ENCODE measurements at regions not wholly inside any gene's neighbourhood (a gene's known extent, or its start where the extent isn't known, plus 50 kb on each side); places are given as distances from the start of the nearest gene placed in this dataset.
"Not testable (repeated sequence)": the region's sequence is repeated elsewhere in the genome, so short reads cannot be mapped to it uniquely, and the experiment has no call there.

DNA sequence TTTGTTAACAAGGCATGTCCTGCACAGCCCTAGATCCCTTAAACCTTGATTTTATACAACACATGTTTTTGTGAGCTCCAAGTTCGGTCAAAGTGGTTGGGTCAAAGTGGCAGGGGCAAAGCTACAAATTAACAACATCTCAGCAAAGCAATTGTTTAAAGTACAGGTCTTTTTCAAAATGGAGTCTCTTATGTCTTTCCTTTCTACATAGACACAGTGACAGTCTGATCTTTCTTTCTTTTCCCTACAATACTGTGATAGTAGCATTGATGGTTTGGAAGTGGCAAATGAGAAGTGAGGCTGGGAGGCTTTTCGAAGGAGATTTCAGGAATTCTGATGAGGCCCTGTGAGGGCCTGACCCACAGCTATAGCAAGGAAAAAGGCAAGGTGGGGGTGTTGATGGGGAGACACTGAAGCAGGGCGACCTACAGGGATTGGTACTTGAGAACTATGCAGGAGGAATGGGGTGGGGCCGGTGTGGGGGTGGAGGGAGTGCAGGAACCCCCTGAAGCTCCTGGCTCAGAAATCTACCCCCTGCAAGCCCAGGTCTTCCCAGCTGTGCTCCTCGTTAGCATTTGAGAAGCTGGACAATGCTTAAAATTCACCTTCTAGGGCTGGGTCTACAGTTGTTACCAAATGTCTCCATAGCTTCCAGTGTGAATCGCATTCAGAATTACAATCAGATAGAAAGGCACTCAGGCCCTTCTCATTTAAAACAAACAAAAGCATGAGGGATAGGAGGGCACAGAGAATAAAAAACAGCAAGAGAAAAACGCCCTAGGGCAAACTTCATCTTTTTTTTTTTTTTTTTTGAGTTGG lies 102.6 kb upstream of the PPM1J start:
- no peak for DNase-seq

GRCh38 chr1:112815376-112815775 lies 100.2 kb upstream of the PPM1J start:
- DNase-seq: no peak

DNA sequence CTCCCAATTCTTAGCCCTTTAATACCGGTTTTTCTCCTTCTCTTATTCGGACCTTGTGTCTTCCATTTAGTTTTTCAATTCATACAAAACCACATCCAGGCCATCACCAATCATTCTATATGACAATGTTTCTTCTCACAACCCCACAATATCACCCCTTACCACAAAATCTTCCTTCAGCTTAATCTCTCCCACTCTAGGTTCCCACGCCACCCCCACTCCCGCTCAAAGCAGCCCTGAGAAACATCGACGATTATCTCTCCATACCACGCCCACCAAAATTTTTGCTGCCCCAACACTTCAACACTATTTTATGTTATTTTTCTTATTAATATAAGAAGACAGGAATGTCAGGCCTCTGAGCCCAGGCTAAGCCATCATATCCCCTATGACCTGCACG lies 99.5 kb upstream of the PPM1J start:
- DNase-seq: not testable (repeated sequence)

DNA sequence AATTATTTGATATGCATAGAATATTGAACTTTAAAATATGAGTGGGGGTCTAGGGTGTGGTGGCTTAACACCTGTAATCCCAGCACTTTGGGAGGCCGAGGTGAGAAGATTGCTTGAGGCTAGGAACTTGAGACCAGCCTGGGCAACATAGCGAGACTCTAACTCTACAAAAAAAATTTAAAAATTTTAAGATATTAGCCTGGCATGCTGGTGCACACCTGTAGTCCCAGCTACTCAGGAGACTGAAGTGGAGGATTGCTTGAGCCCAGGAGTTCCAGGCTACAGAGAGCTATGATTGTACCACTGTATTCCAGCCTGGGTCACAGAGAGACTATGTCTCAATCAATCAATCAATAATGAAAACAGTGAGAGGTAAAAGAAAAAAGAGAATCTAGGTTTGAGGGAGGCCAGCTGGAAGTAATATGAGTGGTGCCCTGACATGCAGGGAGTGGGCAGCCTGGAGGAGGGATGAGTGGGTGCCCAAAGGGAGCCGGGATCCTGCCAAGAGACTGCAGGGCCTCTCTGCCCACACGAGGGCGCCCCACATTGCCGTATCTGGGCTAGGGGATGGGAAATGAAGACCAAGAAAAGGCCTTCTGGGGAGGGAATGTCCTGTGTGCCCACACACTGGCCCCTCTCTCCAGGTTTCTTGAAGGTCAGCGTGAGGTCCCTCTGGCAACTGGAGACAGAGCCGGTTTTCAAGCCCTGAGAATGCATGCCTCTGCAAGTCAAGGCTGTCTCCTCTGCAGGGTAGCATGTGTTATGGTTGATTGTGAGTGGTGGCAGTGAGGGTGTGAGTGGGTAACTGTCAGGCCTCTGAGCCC lies 93.9 kb upstream of the PPM1J start:
- peak; percentile 62 for DNase-seq

DNA sequence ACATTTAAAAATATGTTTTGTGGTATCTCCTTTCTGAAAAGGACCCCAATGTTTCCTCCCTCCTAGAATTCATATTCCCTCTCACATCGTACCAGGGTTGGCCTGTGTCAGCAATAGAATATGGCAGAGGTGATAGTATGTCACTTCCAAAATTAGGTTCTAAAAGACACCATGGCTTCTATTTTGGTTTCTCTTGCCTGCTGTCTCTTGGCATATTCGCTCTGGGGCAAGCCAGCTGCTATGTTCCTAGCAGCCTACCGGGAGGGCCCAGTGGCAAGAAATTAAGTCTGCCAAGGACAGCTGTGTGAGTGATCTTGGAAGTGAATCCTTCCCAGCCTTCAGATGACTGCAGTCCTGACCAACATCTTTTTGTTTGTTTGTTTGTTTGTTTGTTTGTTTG lies 92.9 kb upstream of the PPM1J start:
- DNase-seq: no peak

GRCh38 chr1:112807117-112807516 lies 92.0 kb upstream of the PPM1J start:
- no peak for DNase-seq

DNA sequence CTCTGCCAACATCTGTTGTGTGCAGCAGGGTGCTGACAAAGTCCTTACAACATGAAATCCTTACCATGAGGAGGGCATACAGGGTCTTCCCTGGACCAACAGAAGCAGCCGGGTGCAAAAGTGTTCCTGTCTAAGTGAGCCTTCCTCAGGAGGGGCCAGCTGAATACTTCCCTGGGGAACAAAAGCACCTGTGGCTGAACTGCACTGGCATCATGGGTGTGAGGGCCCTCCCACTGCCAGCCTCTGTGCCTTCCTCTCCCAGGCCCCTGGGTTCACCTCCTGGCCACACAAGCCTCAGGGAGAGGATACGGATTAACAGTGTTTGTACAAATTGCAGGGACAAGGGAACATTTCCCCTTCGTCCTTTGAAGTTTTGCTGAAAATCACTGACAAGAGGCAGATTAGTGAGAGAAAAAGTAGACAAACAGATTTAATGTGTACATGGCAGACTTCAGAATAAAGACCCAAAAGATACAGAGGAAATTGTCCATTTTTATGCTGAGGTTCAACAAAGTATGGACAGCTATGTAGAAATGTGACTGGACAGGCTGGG lies 91.0 kb upstream of the PPM1J start:
- no peak for DNase-seq

DNA sequence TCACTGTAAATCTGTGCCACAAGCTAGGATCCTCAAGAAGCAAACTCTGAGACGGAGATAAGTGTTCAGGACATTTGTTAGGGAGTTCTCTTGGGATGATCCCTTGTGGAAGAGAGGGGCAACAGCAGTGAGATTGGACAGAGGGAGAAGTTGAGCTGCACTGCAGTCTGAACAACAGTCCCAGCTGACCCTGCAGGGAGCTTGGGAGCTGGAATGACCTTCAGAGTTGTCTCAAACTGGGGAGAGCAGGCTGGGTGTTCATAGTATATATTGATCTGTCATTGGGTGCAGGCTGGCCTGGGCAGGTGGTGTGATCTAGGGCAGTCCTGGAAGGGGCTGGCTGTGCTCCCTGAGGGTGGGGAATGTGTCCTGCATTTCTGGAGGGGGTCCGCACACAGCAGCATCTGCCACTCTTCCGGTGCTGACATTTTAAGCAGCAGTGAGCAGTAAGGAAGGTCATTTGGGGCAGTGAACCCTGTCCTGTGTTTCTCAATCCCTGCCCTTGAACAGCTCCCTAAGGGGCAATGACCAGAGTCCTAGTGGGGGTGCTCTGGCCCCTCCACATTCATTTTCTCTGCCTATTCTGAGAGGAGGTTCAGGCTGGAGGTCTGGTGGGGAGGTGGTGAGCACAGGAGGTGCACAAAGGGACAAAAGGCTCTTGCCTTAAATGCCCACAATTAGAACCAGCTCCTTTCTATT lies 90.2 kb upstream of the PPM1J start:
- DNase-seq: no peak

DNA sequence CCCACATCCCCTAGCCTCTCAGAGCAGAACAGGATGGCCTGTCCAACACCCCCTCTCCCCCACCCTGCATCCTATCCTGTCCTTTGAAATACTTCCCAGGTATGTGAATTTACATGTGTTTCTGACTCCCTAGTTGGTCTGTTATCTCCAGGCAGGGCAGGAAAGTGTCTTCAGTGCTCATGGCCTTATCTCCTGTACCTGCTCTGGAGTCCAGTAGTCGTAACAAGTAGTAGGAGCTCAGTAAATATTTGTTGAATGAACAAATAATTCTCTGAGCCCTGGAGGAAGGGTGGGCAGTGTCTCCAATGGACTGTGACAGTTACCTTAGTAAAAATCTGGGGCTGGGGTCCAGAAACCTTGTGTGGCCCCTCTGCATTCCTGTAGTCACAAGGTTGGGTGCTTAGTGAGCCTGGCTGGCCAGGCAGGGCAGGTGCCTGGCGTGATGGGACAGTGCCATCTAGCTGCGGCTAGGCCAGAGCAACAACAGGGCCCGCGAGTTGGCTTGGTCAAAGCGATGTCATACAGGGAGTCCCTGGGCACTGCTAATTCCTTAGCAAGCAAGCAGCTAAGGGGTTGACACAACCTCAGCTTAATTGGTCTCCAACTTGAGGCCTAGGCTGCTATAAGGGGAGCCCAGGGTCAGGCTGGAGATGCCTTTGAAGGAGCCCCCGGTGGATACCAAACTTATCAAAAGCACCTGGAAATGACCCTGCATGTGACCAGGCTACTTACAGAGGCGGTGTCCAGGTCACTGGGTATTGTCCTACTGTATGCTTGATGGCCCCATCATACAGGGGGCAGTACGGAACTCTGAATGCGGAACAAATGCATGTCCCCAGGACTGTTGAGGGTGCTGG lies 89.0 kb upstream of the PPM1J start:
- peak; percentile 48 for DNase-seq

GRCh38 chr1:112800289-112800688 lies 85.2 kb upstream of the PPM1J start:
- DNase-seq: no peak

DNA sequence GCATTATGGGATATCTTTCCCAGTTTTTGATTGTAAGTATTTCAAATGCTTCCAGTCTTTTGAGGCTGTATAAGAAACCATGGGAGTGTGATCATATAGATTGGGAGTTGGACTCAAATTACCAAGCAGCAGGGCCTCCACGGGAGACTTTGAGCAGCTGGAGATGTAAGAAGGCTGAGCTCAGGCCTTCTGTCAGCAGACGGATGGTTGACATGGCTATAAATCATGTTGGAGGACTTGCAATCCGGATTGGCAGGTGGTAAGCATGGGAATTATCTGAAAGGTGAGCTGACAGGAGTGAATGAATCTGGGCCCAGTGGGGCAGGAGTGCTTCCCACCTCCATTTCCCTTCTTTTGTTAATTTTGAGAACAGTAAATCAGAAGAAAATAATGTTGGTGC lies 83.2 kb upstream of the PPM1J start:
- no peak for DNase-seq

GRCh38 chr1:112797224-112797623 lies 82.1 kb upstream of the PPM1J start:
- DNase-seq: no peak

GRCh38 chr1:112794654-112795239 lies 79.6 kb upstream of the PPM1J start:
- DNase-seq: no peak

DNA sequence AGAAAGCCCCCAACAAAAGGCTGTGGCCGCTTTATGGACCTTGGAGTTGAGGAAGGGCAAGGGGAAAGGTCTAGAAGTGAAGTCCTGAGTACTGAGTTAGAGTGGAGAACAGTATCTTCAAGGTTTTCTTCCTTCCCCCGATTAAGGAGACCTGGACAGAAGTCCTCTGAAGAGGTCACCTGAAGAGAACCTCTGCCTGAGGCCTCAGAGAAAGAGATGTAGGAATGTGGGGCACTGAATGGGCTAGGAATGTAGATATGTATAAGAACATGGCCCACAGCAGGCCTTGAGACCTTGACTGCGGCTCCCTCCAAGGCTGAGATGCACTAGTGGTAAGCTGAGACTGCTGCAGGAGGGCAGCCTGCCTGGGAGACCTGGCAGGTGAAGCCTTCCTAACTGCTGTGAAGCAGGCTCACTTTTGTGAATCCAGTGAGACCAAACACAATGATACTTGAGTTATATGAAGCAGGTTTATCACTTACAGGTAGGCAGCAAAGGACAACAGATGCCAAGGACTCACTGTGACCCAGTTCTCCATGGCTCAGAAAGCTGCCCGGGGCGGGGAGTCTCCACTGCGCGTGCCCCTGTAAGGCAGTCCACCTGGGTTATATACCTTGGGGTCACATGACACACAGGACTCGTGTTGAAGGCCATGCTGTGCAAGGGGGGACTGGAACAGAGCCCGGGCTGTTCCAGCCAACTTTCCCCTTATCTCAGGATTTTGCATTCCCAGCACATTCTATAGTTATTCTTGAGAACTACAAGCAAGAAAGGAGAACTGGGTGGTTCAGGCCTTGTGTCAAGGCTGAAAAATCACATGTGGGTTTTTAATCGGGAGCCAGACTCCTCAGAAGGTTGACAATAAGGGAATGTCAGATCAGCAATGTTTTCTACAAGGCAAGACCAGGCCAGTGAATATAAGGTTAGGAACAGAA lies 78.8 kb upstream of the PPM1J start:
- DNase-seq: no peak

DNA sequence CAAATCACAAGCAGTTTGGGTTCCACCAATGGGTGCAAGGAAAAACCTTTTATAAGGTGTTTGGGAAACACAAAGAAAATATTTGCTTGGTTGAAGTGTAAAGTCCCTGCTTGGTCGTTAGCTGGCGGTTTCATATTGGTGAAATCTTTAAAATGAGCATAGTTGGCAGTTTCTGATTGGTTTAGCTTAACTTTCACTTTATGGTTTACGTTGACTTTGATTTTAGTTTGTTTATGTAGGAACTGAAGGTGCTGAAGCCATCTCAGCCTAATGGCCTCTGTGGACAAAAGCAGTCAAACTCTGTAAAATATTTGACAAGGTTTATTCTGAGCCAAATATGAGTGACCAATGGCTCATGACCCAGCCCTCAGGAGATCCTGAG lies 76.6 kb upstream of the PPM1J start:
- DNase-seq: no peak

DNA sequence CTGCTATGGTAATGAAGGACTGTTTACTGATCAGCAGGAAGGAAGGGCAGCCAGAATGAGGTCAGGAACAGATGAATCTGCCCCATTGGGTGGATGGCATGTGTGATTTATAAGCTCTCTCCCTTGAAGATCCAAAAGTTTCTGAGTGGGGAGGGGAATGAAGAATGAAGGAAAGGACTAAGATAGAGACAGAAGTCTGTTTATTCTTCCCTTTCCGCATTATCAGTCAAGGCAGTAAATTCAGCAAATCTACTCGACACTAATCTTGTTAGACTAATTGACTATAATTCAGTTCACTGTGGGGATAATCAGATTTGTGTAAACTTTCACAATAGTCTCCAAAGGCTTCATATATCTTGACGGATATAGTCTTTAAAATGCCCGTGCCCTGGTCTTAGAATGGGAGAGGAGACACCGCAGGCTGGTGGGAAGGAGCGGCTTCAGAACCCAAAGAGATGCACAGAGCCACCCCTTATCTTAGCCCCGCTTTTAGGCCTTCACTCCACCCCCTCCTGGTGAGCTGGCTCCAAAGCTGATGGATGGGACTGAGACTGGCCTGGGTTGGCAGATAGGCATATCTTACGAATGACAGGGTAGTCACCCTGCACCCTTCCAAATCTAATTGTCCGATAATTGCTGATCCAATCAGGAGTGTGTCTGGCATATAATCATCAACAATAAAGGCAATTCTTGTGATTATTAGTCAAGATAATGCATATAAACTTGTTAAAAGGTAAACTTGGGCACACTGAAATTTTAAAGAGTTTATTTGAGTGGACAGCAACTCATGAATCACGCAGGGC lies 76.0 kb upstream of the PPM1J start:
- DNase-seq: no peak

DNA sequence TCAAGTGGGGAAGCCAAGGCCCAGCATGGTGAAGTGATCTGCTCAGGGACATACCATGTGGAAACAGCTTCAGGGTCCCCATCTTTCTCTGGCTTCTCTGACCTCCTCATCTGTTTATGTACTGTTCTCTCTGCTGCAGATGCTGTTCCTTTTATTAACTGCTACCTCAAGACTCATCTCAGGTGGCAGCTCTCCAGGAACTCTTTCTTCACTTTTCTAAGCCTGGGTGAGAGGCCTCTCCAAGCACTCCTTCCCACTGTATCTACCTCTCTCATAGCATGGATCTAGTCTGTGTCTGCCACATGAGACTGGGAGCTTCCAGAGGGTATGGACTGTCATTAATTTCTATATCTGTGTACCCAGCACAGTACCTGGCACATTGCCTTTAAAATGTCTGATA lies 73.4 kb upstream of the PPM1J start:
- no peak for DNase-seq

- DNase-seq: no peak
Observed at GRCh38 chr1:112788054-112788453, 72.9 kb upstream of the PPM1J start.

- no peak for DNase-seq
Observed at GRCh38 chr1:112783059-112783458, 67.9 kb upstream of the PPM1J start.
